Upper lobe of left lung (tissue), 6 donors: ENCODE measurements at regions not wholly inside any gene's neighbourhood (a gene's known extent, or its start where the extent isn't known, plus 50 kb on each side); places are given as distances from the start of the nearest gene placed in this dataset.

Experiments
- ATAC-seq, 2 donors: fragments of 200-7000 bp; cut with Tn5 transposase; one replicate each; pipeline ENCODE4 v1.9.1; 2022; ENCODE audit warnings: mild to moderate bottlenecking in 2 of 2, moderate library complexity in 2 of 2; ENCODE audit not compliant: low FRiP score in 2 of 2
- DNase-seq, 2 donors: peaks; one replicate each; pipeline ENCODE4 v3.0.0-alpha.2; 2019 to 2020
- H3K27ac ChIP-seq, 4 donors: fragments of 200-600 bp; sonication (generic); one replicate each; pipeline ENCODE4 v1.5.1; 2016 to 2019
- H3K27me3 ChIP-seq, 4 donors: fragments of 200-600 bp; sonication (generic); one replicate each; pipeline ENCODE4 v1.5.1; 2017 to 2019
- H3K36me3 ChIP-seq, 4 donors: fragments of 200-600 bp; sonication (generic); one replicate each; pipeline ENCODE4 v1.5.1; 2016 to 2019
- H3K4me1 ChIP-seq, 4 donors: fragments of 200-600 bp; sonication (generic); one replicate each; pipeline ENCODE4 v1.5.1; 2018 to 2019
- H3K4me3 ChIP-seq, 4 donors: fragments of 200-600 bp; sonication (generic); one replicate each; pipeline ENCODE4 v1.5.1; 2017 to 2019; ENCODE audit warnings: mild to moderate bottlenecking in 2 of 4, moderate library complexity in 1 of 4
- H3K9me3 ChIP-seq, 4 donors: fragments of 200-600 bp; sonication (generic); one replicate each; pipeline ENCODE4 v1.5.1; 2018 to 2019
- EP300 ChIP-seq, 4 donors: sonication (generic); formaldehyde crosslinking; IDR thresholded peaks; one replicate each; pipeline ENCODE4 v1.5.1; 2017; ENCODE audit warnings: antibody characterized with exemption in 4 of 4, control low read depth in 2 of 4
- POLR2A ChIP-seq, 4 donors: fragments of 450-650 bp; IDR thresholded peaks; one replicate each; pipeline ENCODE4 v1.5.1; 2016 to 2017; ENCODE audit warnings: antibody characterized with exemption in 4 of 4, mild to moderate bottlenecking in 2 of 4
- POLR2AphosphoS5 ChIP-seq, 2 donors: sonication (generic); formaldehyde crosslinking; IDR thresholded peaks; one replicate each; pipeline ENCODE4 v1.5.1; 2017; ENCODE audit warnings: antibody characterized with exemption in 2 of 2
- WGBS, 2 donors: methylation state at CpG; one replicate each; pipeline ENCODE4 v1.1.5; 2017 to 2018; 5-methylcytosine and 5-hydroxymethylcytosine counted together
- TF ChIP-seq, protein P1 (sequence below), 6 experiments: fragments of 450-650 bp in 4 of 6; fragments of 200-600 bp in 2 of 6; sonication (generic) in 2 of 6; IDR thresholded peaks; one replicate each; pipeline ENCODE4 v1.5.1; 2016 to 2019; ENCODE audit warnings: antibody characterized with exemption in 6 of 6
- donor health status: DM: no; HTN: no; CAD: no; lungs with moderate emphysema.
- donor health status: DM: no; HTN: yes; CAD: no; lungs with severe emphysema.

DNA sequence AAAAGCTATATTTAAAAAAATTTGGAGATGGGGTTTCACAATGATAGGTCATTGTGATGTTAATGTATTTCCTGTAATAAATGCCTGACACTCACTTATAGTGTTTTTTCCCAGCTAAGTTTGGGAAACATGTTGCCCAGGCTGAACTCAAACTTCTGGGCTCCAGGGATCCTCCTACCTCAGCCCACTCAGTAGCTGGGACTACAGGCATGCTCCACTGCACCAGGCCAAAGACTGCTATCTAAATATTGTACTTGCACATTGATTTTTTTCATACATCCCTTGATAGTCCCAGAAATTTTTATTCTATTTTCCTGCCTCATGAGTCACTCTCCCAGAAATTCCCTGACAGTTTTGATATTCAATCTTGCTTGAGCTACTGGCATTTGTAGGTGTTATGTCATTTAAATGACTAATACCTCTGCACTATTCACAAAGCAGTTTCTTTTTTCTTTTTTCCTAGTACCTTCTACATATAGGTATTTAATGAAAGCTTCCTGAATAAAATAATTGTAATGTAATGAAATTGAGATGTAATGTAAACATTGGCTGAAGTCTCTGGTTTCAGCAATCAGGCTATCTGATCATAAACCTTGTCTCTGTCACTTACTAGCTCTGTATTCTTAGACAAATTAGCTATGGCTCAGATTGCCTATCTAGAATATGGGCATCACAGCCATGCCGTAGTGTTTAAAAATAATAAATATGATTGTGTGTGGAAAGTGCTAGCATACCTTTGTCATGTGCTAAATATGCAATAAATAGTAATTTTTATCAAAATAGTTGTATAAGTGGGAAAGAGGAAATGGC is 1973.0 kb upstream of the AGA start:
- no peak for ATAC-seq
- 60% methylated on average over 1 of the region's 1 CpG for WGBS, 2 donors
- DNase-seq: no peak

GRCh38 chr4:179415847-179416223 is 1973.6 kb upstream of the AGA start:
- no peak overlapping the region for H3K4me3 ChIP-seq
- TF ChIP-seq EP300 (IDR thresholded peaks at IDR 0.05) (no peak), POLR2A (IDR thresholded peaks at IDR 0.05) (no peak), POLR2AphosphoS5 (IDR thresholded peaks at IDR 0.05) (no peak)
- TF ChIP-seq, protein P1, sequence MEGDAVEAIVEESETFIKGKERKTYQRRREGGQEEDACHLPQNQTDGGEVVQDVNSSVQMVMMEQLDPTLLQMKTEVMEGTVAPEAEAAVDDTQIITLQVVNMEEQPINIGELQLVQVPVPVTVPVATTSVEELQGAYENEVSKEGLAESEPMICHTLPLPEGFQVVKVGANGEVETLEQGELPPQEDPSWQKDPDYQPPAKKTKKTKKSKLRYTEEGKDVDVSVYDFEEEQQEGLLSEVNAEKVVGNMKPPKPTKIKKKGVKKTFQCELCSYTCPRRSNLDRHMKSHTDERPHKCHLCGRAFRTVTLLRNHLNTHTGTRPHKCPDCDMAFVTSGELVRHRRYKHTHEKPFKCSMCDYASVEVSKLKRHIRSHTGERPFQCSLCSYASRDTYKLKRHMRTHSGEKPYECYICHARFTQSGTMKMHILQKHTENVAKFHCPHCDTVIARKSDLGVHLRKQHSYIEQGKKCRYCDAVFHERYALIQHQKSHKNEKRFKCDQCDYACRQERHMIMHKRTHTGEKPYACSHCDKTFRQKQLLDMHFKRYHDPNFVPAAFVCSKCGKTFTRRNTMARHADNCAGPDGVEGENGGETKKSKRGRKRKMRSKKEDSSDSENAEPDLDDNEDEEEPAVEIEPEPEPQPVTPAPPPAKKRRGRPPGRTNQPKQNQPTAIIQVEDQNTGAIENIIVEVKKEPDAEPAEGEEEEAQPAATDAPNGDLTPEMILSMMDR (IDR thresholded peaks at IDR 0.05): no peak
- H3K4me1 ChIP-seq: no peaks in the 10 kb centered on the region
- WGBS, 2 donors: 35 to 39% methylated on average over 1 of the region's 1 CpG
- DNase-seq: no peak
- no peaks in the 10 kb centered on the region for H3K27me3 ChIP-seq
- H3K27ac ChIP-seq: no peak overlapping the region
- H3K9me3 ChIP-seq: no peaks in the 10 kb centered on the region
- ATAC-seq: no peak
- no peaks in the 10 kb centered on the region for H3K36me3 ChIP-seq

More for the DNA sequence above, 1973.0 kb upstream of the AGA start:
- no peaks in the 10 kb centered on the region for H3K36me3 ChIP-seq
- no peak overlapping the region for H3K4me3 ChIP-seq
- H3K9me3 ChIP-seq: no peaks in the 10 kb centered on the region
- H3K27ac ChIP-seq: no peak overlapping the region
- TF ChIP-seq EP300 (IDR thresholded peaks at IDR 0.05) (no peak), POLR2AphosphoS5 (IDR thresholded peaks at IDR 0.05) (no peak), POLR2A (IDR thresholded peaks at IDR 0.05) (no peak)
- TF ChIP-seq, protein P1 (IDR thresholded peaks at IDR 0.05): no peak
- no peaks in the 10 kb centered on the region for H3K27me3 ChIP-seq
- no peaks in the 10 kb centered on the region for H3K4me1 ChIP-seq

GRCh38 chr4:179417357-179417756 is 1975.1 kb upstream of the AGA start:
- no peaks in the 10 kb centered on the region for H3K27me3 ChIP-seq
- H3K4me3 ChIP-seq: no peak overlapping the region
- H3K4me1 ChIP-seq: no peaks in the 10 kb centered on the region
- H3K27ac ChIP-seq: no peak overlapping the region
- TF ChIP-seq POLR2AphosphoS5 (IDR thresholded peaks at IDR 0.05): no peak
- no peaks in the 10 kb centered on the region for H3K36me3 ChIP-seq
- 35 to 46% methylated on average over 2 of the region's 2 CpGs for WGBS, 2 donors
- ATAC-seq (no peak), DNase-seq (no peak)
- no peaks in the 10 kb centered on the region for H3K9me3 ChIP-seq

- ATAC-seq (no peak), DNase-seq (no peak)
- H3K4me3 ChIP-seq: no peak overlapping the region
- H3K4me1 ChIP-seq: no peaks in the 10 kb centered on the region
- no peaks in the 10 kb centered on the region for H3K36me3 ChIP-seq
- TF ChIP-seq, protein P1 (IDR thresholded peaks at IDR 0.05): no peak
- TF ChIP-seq EP300 (IDR thresholded peaks at IDR 0.05): no peak
- no peak for TF ChIP-seq POLR2A (IDR thresholded peaks at IDR 0.05)
- TF ChIP-seq POLR2AphosphoS5 (IDR thresholded peaks at IDR 0.05): no peak
- no peak overlapping the region for H3K27ac ChIP-seq
- WGBS, 2 donors: 79 to 82% methylated on average over 4 of the region's 4 CpGs
- no peaks in the 10 kb centered on the region for H3K9me3 ChIP-seq
- no peaks in the 10 kb centered on the region for H3K27me3 ChIP-seq
Observed at GRCh38 chr4:179437962-179438361, 1995.7 kb upstream of the AGA start.

DNA sequence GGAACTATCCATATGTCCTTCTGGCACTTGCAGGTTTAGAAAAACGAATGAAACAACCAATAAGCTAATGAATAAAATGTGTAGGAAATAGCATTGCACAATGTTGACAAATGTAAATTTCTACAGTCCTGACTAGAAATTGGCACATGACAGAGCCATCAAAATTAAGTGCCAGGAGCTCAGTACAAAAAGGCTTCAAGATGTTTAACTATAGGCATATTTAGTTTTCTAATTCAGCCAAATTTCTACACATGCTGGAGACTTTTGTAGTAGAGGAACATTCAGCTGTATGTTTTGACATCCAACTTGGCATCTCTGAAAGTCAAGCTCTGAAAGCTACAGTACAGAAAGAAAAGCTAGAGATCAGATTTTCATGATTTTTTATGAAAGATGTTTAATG is 1999.4 kb upstream of the AGA start:
- no peaks in the 10 kb centered on the region for H3K36me3 ChIP-seq
- no peak overlapping the region for H3K4me3 ChIP-seq
- TF ChIP-seq POLR2A (IDR thresholded peaks at IDR 0.05) (no peak), EP300 (IDR thresholded peaks at IDR 0.05) (no peak), POLR2AphosphoS5 (IDR thresholded peaks at IDR 0.05) (no peak)
- TF ChIP-seq, protein P1 (IDR thresholded peaks at IDR 0.05): no peak
- DNase-seq (no peak), ATAC-seq (no peak)
- 34 to 38% methylated on average over 1 of the region's 1 CpG for WGBS, 2 donors
- H3K9me3 ChIP-seq: peaks cover 0 to 1% (median 0%) of the 10 kb centered on the region in 4 donors
- no peak overlapping the region for H3K27ac ChIP-seq
- H3K4me1 ChIP-seq: no peaks in the 10 kb centered on the region
- no peaks in the 10 kb centered on the region for H3K27me3 ChIP-seq
